ENCODE measurements at regions not wholly inside any gene's neighbourhood (a gene's known extent, or its start where the extent isn't known, plus 50 kb on each side); places are given as distances from the start of the nearest gene placed in this dataset.

DNA sequence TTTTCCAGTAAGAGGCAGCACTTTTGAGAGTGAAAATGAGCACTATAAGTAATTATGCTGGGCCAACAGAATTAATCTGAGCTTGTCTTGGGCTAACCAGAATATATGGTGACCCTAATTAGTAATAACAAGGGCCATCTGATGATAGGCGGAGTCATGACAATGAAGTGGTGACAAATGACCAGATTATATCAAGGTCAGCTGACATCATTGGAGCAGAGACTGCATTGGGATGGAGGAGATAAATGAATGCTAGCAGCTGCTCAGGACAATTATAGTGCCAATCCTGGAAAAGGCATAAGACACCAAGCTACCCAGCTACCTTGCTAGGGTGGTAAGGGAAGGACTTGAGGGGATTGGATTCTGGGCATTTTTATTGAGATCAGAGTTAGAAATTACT lies 1548.7 kb downstream of the RPA4 start:
- Histone ChIP-seq H3K4me1 (no peaks in the 10 kb centered on the region), H3K36me3 (replicated peaks in 1 of 2; ENCODE audit: insufficient read depth in 1 of 2, low read depth in 2 of 2) (no peaks in the 10 kb centered on the region), H3K27ac (no peak overlapping the region), H3K27me3 (no peaks in the 10 kb centered on the region), H3K4me3 (no peak overlapping the region), H3K9me3 (no peaks in the 10 kb centered on the region)
- intact Hi-C loops (cut with DNase I), result no loop called here
- no peak for DNase-seq
- 42 to 69% methylated on average over 1 of the region's 1 CpG for WGBS, 2 donors
- no peak for TF ChIP-seq POLR2A (IDR thresholded peaks at IDR 0.05)
- TF ChIP-seq, protein P1, sequence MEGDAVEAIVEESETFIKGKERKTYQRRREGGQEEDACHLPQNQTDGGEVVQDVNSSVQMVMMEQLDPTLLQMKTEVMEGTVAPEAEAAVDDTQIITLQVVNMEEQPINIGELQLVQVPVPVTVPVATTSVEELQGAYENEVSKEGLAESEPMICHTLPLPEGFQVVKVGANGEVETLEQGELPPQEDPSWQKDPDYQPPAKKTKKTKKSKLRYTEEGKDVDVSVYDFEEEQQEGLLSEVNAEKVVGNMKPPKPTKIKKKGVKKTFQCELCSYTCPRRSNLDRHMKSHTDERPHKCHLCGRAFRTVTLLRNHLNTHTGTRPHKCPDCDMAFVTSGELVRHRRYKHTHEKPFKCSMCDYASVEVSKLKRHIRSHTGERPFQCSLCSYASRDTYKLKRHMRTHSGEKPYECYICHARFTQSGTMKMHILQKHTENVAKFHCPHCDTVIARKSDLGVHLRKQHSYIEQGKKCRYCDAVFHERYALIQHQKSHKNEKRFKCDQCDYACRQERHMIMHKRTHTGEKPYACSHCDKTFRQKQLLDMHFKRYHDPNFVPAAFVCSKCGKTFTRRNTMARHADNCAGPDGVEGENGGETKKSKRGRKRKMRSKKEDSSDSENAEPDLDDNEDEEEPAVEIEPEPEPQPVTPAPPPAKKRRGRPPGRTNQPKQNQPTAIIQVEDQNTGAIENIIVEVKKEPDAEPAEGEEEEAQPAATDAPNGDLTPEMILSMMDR (IDR thresholded peaks at IDR 0.05), result no peak
- no peak for ATAC-seq

DNA sequence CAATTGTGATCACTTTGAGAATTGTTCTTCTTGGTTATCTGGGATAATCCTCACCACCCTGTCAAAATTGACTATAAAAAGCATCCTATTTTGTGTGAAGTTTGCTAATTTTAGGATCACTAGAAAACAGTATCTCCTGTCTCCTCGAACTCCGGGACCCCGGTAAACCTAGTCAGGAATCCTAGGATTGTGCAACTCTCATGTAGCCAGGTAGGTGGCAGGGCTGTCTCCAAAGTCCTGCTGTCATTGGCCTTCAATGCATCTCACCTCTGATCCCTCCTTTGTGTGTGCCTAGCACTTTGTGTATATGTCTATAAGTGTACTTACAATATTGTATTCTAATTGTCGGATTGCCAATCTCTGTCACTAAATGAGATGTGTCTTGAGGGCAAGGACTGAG lies 1564.8 kb downstream of the RPA4 start:
- intact Hi-C loops (cut with DNase I), result no loop called here
- TF ChIP-seq, protein P1 (IDR thresholded peaks at IDR 0.05), result no peak
- TF ChIP-seq POLR2A (IDR thresholded peaks at IDR 0.05), result no peak
- no peaks in the 10 kb centered on the region for H3K27me3 ChIP-seq
- 71 to 74% methylated on average over 4 of the region's 4 CpGs for WGBS, 2 donors
- H3K9me3 ChIP-seq, result no peaks in the 10 kb centered on the region
- H3K27ac ChIP-seq, result no peak overlapping the region
- H3K36me3 ChIP-seq (replicated peaks in 1 of 2; ENCODE audit: insufficient read depth in 1 of 2, low read depth in 2 of 2), result no peaks in the 10 kb centered on the region
- H3K4me3 ChIP-seq, result no peak overlapping the region
- DNase-seq, result no peak
- ATAC-seq, result no peak
- H3K4me1 ChIP-seq, result no peaks in the 10 kb centered on the region

DNA sequence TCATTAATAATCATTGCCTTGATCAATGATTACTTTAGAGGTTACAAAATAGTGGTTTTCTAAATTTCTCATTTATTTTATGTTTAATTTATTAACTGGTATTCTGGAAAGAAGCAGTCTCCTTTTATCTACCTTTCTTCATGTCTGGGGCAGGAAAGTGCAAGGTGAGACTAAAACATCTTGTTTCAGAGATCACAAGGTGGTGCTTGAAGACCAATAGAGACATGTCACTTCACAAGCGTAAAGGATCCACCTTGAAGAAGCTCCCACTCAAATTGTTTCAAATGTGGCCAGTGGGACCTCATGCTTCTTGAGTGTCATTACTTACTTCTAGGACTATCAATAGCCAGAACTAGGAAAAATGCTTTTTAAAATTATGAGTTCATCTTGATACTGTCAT lies 1568.7 kb downstream of the RPA4 start:
- intact Hi-C loops (cut with DNase I), result no loop called here
- no peaks in the 10 kb centered on the region for H3K9me3 ChIP-seq
- TF ChIP-seq POLR2A (IDR thresholded peaks at IDR 0.05), result no peak
- TF ChIP-seq, protein P1 (IDR thresholded peaks at IDR 0.05), result no peak

DNA sequence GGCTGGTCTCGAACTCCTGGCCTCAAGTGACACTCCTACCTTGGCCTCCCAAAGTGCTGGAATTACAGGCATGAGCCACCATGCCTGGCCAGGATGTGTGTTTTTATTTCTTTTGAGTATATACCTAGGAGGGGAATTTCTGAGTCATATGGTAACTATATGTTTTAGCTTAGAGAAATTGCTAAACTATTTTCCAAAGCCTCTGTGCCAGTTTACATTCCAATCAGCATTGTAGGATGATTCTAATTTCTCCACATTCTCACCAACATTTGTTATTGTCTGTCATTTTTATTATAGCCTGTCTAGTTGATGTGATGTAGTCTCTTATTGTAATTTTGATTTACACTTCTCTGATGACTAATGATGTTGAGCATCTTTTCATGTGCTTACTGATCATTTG lies 1576.0 kb downstream of the RPA4 start:
- intact Hi-C loops (cut with DNase I), result no loop called here
- no peaks in the 10 kb centered on the region for H3K27me3 ChIP-seq
- H3K4me3 ChIP-seq, result no peak overlapping the region
- no peak overlapping the region for H3K27ac ChIP-seq
- H3K36me3 ChIP-seq (replicated peaks in 1 of 2; ENCODE audit: insufficient read depth in 1 of 2, low read depth in 2 of 2), result no peaks in the 10 kb centered on the region
- no peaks in the 10 kb centered on the region for H3K4me1 ChIP-seq
- H3K9me3 ChIP-seq, result no peaks in the 10 kb centered on the region
- no peak for ATAC-seq
- WGBS, 2 donors, result 38% methylated on average over 1 of the region's 1 CpG
- DNase-seq, result no peak
- TF ChIP-seq, protein P1 (IDR thresholded peaks at IDR 0.05), result no peak
- no peak for TF ChIP-seq POLR2A (IDR thresholded peaks at IDR 0.05)

More for the DNA sequence above, 1568.7 kb downstream of the RPA4 start:
- Histone ChIP-seq H3K4me1 (no peaks in the 10 kb centered on the region), H3K36me3 (replicated peaks in 1 of 2; ENCODE audit: insufficient read depth in 1 of 2, low read depth in 2 of 2) (no peaks in the 10 kb centered on the region), H3K27ac (no peak overlapping the region), H3K4me3 (no peak overlapping the region), H3K27me3 (no peaks in the 10 kb centered on the region)
- 83 to 90% methylated on average over 1 of the region's 1 CpG for WGBS, 2 donors
- DNase-seq (no peak), ATAC-seq (no peak)

DNA sequence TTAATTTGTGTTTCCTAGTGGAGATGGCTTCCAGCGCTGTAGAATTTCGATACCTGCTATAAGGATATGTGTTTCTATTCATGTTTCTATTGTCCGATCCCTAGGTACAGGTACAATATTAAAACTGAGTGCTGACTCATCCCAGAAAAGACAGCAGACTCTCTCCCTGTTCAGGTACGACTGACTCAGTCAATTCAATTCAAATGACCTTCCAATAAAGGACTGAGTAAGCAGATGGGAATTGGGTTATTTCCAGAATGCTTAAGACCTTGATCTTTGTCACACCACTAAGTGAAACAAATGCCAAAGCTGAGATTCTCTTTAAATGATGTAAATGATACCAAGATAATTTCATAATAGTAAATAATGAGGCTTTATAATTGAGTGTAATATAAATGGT lies 1596.9 kb downstream of the RPA4 start:
- intact Hi-C loops (cut with DNase I), result no loop called here
- DNase-seq (no peak), ATAC-seq (no peak)
- no peaks in the 10 kb centered on the region for H3K27me3 ChIP-seq
- 58 to 71% methylated on average over 3 to 4 of the region's 4 CpGs for WGBS, 2 donors
- no peaks in the 10 kb centered on the region for H3K36me3 ChIP-seq (replicated peaks in 1 of 2; ENCODE audit: insufficient read depth in 1 of 2, low read depth in 2 of 2)
- no peak overlapping the region for H3K4me3 ChIP-seq
- H3K27ac ChIP-seq, result no peak overlapping the region
- no peak for TF ChIP-seq POLR2A (IDR thresholded peaks at IDR 0.05)
- TF ChIP-seq, protein P1 (IDR thresholded peaks at IDR 0.05), result no peak
- no peaks in the 10 kb centered on the region for H3K9me3 ChIP-seq
- H3K4me1 ChIP-seq, result no peaks in the 10 kb centered on the region
